Activated CD8-positive, alpha-beta T cell treated with anti-CD3 and anti-CD28 coated beads, Interleukin-2, amount 10 ng/mL, durations not matched to agents 7 days and 5 days (primary cell): ENCODE measurements at regions not wholly inside any gene's neighbourhood (a gene's known extent, or its start where the extent isn't known, plus 50 kb on each side); places are given as distances from the start of the nearest gene placed in this dataset.

Experiments
- ATAC-seq: fragments of 150-1000 bp; cut with Tn5 transposase; one replicate; pipeline ENCODE4 v1.10.0; 2021; ENCODE audit warnings: moderate library complexity
- CTCF ChIA-PET: fragments of 350-600 bp; sonication (Branson Sonifier 250); formaldehyde crosslinking; loops from one replicate; lab custom pipeline; 2021; ENCODE audit warnings: antibody characterized with exemption; lab: Charles Lee
- POLR2A ChIA-PET: fragments of 350-600 bp; sonication (Branson Sonifier 250); formaldehyde crosslinking; loops from one replicate; lab custom pipeline; 2021; ENCODE audit warnings: antibody characterized with exemption; lab: Charles Lee
- DNase-seq: peaks from one replicate; pipeline ENCODE4 v3.0.0-alpha.2; 2020
- H3K27ac Mint-ChIP-seq: one replicate; pipeline ENCODE4 v1.8.0; 2021; ENCODE audit warnings: mild to moderate bottlenecking, mixed read lengths
- H3K27me3 Mint-ChIP-seq: one replicate; pipeline ENCODE4 v1.8.0; 2021; ENCODE audit warnings: low read depth, mixed read lengths
- H3K36me3 Mint-ChIP-seq: one replicate; pipeline ENCODE4 v1.8.0; 2021; ENCODE audit warnings: low read depth, mixed read lengths
- H3K4me1 Mint-ChIP-seq: one replicate; pipeline ENCODE4 v1.8.0; 2021; ENCODE audit warnings: low read depth, mixed read lengths
- H3K4me3 Mint-ChIP-seq: one replicate; pipeline ENCODE4 v1.8.0; 2021; ENCODE audit warnings: mild to moderate bottlenecking, mixed read lengths
- H3K9me3 Mint-ChIP-seq: one replicate; pipeline ENCODE4 v1.8.0; 2022; ENCODE audit warnings: mixed read lengths; ENCODE audit not compliant: insufficient read depth

GRCh38 chr2:150620416-150620815 is 132.9 kb upstream of the RND3 start:
- no peak overlapping the region for H3K27ac Mint-ChIP-seq
- no peaks in the 10 kb centered on the region for H3K9me3 Mint-ChIP-seq
- ATAC-seq (no peak), DNase-seq (no peak)
- no peaks in the 10 kb centered on the region for H3K36me3 Mint-ChIP-seq
- H3K4me1 Mint-ChIP-seq, result no peaks in the 10 kb centered on the region
- ChIA-PET POLR2A (no interaction called here), CTCF (no interaction called here)
- H3K27me3 Mint-ChIP-seq, result no peaks in the 10 kb centered on the region
- H3K4me3 Mint-ChIP-seq, result no peak overlapping the region

- Mint-ChIP-seq H3K4me1 (no peaks in the 10 kb centered on the region), H3K9me3 (no peaks in the 10 kb centered on the region), H3K36me3 (no peaks in the 10 kb centered on the region), H3K4me3 (no peak overlapping the region), H3K27me3 (no peaks in the 10 kb centered on the region), H3K27ac (no peak overlapping the region)
- DNase-seq (no peak), ATAC-seq (no peak)
- ChIA-PET POLR2A (interaction anchor here (0.5 kb wide), 1 partner anchor 568 kb away, joined by 3 read pairs; no protein-coding TSS in a partner anchor), CTCF (no interaction called here)
Measured at GRCh38 chr2:150619607-150620330, 132.3 kb upstream of the RND3 start.

GRCh38 chr2:150618245-150618895 is 130.9 kb upstream of the RND3 start:
- H3K27ac Mint-ChIP-seq, result no peak overlapping the region
- H3K36me3 Mint-ChIP-seq, result no peaks in the 10 kb centered on the region
- no peaks in the 10 kb centered on the region for H3K9me3 Mint-ChIP-seq
- ChIA-PET CTCF (no interaction called here), POLR2A (no interaction called here)
- H3K27me3 Mint-ChIP-seq, result no peaks in the 10 kb centered on the region
- no peak for DNase-seq
- H3K4me1 Mint-ChIP-seq, result no peaks in the 10 kb centered on the region
- no peak overlapping the region for H3K4me3 Mint-ChIP-seq
- no peak for ATAC-seq

GRCh38 chr2:150617351-150617978 is 130.0 kb upstream of the RND3 start:
- no peak for ATAC-seq
- ChIA-PET CTCF (no interaction called here), POLR2A (no interaction called here)

GRCh38 chr2:150612957-150613710 is 125.7 kb upstream of the RND3 start:
- no peak overlapping the region for H3K4me3 Mint-ChIP-seq
- H3K27me3 Mint-ChIP-seq, result no peaks in the 10 kb centered on the region
- H3K4me1 Mint-ChIP-seq, result no peaks in the 10 kb centered on the region
- no peak for ATAC-seq
- no peaks in the 10 kb centered on the region for H3K36me3 Mint-ChIP-seq
- H3K9me3 Mint-ChIP-seq, result no peaks in the 10 kb centered on the region
- no peak overlapping the region for H3K27ac Mint-ChIP-seq
- no peak for DNase-seq
- POLR2A ChIA-PET, result no interaction called here
- CTCF ChIA-PET, result interaction anchor here (1.3 kb wide), 1 partner anchor 13 kb away, joined by 3 read pairs; no protein-coding TSS in a partner anchor

More at GRCh38 chr2:150617351-150617978, 130.0 kb upstream of the RND3 start:
- Mint-ChIP-seq H3K4me1 (no peaks in the 10 kb centered on the region), H3K27me3 (no peaks in the 10 kb centered on the region), H3K36me3 (no peaks in the 10 kb centered on the region), H3K4me3 (no peak overlapping the region), H3K27ac (no peak overlapping the region), H3K9me3 (no peaks in the 10 kb centered on the region)
- DNase-seq, result no peak

GRCh38 chr2:150610670-150611279 is 123.3 kb upstream of the RND3 start:
- CTCF ChIA-PET, result no interaction called here
- Mint-ChIP-seq H3K36me3 (no peaks in the 10 kb centered on the region), H3K4me1 (no peaks in the 10 kb centered on the region), H3K27me3 (no peaks in the 10 kb centered on the region), H3K9me3 (no peaks in the 10 kb centered on the region), H3K27ac (no peak overlapping the region), H3K4me3 (no peak overlapping the region)
- no peak for ATAC-seq
- no peak for DNase-seq
- POLR2A ChIA-PET, result no interaction called here

GRCh38 chr2:150609831-150610582 is 122.5 kb upstream of the RND3 start:
- ATAC-seq (no peak), DNase-seq (no peak)
- H3K4me3 Mint-ChIP-seq, result no peak overlapping the region
- H3K9me3 Mint-ChIP-seq, result no peaks in the 10 kb centered on the region
- ChIA-PET CTCF (no interaction called here), POLR2A (no interaction called here)
- no peak overlapping the region for H3K27ac Mint-ChIP-seq
- H3K36me3 Mint-ChIP-seq, result no peaks in the 10 kb centered on the region
- no peaks in the 10 kb centered on the region for H3K4me1 Mint-ChIP-seq
- no peaks in the 10 kb centered on the region for H3K27me3 Mint-ChIP-seq

- POLR2A ChIA-PET, result no interaction called here
- CTCF ChIA-PET, result no interaction called here
- DNase-seq (no peak), ATAC-seq (no peak)
- Mint-ChIP-seq H3K4me3 (no peak overlapping the region), H3K27me3 (no peaks in the 10 kb centered on the region), H3K9me3 (no peaks in the 10 kb centered on the region), H3K4me1 (no peaks in the 10 kb centered on the region), H3K36me3 (no peaks in the 10 kb centered on the region), H3K27ac (no peak overlapping the region)
Measured at GRCh38 chr2:150608341-150608740, 120.9 kb upstream of the RND3 start.

- no peak for DNase-seq
- POLR2A ChIA-PET, result no interaction called here
- H3K9me3 Mint-ChIP-seq, result no peaks in the 10 kb centered on the region
Measured at GRCh38 chr2:150607390-150607811, 119.9 kb upstream of the RND3 start.

GRCh38 chr2:150606380-150607060 is 119.1 kb upstream of the RND3 start:
- CTCF ChIA-PET, result no interaction called here
- POLR2A ChIA-PET, result no interaction called here
- Mint-ChIP-seq H3K27me3 (no peaks in the 10 kb centered on the region), H3K4me3 (no peak overlapping the region), H3K9me3 (no peaks in the 10 kb centered on the region), H3K27ac (no peak overlapping the region), H3K4me1 (no peaks in the 10 kb centered on the region), H3K36me3 (no peaks in the 10 kb centered on the region)
- no peak for DNase-seq
- ATAC-seq, result no peak

More at GRCh38 chr2:150607390-150607811, 119.9 kb upstream of the RND3 start:
- no peak for ATAC-seq
- no peak overlapping the region for H3K27ac Mint-ChIP-seq
- H3K27me3 Mint-ChIP-seq, result no peaks in the 10 kb centered on the region
- no peaks in the 10 kb centered on the region for H3K36me3 Mint-ChIP-seq
- CTCF ChIA-PET, result no interaction called here
- H3K4me3 Mint-ChIP-seq, result no peak overlapping the region
- H3K4me1 Mint-ChIP-seq, result no peaks in the 10 kb centered on the region
